Midbrain (tissue), 1 donor: ENCODE measurements at regions not wholly inside any gene's neighbourhood (a gene's known extent, or its start where the extent isn't known, plus 50 kb on each side); places are given as distances from the start of the nearest gene placed in this dataset.

ENCODE experiments used
- DNase-seq: peaks from one replicate; lab custom pipeline; 2025; lab: John Stamatoyannopoulos, UW

DNA sequence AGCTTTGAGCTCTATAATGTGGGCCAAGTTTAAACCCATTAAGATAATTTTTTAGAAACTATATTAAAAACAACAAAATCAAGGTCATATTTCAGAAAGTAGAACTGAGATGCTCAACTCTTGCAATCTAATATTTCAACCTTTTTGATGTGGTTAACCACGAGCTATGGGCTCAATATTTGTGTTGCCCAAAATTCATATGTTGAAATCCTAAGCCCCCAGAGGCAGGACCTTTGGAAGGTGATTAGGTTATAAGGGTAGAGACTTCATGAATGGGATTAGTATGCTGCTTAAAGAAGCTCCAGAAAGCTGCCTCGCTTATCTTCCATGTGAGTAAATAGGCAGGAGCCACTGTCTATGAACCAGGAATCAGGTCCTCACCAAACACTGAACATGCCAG lies 284.4 kb downstream of the CRPPA start:
- no peak for DNase-seq

DNA sequence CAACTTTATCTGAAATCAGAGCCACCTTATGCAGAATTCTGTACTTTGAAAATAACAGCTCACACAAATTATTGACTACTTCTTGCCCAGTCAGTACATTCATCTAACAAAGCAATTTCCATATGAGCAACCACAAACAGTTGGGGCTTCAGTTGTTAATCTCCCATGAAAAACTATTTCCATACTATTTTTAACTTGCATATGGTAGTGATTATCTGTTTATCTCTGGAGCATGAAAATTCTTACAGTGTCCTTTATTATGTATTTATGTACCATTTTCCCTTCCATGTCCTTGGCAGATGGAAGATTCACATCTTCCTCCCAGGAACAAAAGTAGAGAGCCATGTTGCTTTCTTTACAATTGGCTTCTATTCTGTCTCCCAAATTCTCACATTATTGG lies 285.7 kb downstream of the CRPPA start:
- no peak for DNase-seq

DNA sequence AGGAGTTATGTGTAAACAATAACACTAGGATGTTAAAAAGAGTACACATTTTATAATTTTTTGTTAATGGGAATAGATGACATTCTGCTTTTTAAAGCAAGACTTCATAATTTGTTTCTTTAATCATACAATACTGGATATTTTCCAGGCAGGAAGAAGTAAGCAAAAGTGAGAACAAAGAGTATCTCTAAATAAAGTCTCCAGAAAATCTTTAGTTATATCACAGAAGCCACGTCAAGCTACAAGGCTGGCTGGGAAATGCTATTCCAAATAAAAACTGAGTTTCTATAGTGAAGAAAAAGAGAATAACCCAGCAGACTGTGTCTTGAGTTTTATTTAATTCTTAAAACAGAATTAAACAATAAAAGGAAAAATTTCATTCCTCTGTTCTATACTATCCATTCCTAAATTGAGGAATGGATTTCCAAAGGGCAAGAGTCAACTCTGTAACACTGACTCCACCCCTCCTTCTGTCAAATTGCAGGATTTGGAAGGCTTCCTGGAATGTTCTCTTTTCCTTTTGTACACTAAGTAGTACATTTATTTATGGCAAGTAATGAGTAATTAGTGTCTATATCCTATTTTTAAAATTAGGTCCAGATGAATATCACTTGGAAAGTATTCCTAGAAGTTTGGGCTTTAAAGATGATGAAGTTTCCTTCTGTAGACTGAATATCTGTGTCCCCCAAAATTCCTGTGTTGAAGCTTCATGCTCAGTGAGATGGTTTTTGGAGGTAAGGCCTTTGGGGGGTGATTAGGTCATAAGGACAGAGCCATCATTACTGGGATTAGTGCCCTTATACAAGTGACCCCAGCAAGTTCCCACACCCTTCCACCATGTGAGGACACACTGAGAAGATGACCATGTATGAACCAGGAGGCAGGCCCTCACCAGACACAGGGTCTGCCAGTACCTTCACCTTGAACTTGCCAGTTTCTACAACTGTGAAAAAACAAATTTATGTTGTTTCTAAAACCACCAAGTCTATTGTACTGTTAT lies 290.9 kb downstream of the CRPPA start:
- DNase-seq, result no peak

DNA sequence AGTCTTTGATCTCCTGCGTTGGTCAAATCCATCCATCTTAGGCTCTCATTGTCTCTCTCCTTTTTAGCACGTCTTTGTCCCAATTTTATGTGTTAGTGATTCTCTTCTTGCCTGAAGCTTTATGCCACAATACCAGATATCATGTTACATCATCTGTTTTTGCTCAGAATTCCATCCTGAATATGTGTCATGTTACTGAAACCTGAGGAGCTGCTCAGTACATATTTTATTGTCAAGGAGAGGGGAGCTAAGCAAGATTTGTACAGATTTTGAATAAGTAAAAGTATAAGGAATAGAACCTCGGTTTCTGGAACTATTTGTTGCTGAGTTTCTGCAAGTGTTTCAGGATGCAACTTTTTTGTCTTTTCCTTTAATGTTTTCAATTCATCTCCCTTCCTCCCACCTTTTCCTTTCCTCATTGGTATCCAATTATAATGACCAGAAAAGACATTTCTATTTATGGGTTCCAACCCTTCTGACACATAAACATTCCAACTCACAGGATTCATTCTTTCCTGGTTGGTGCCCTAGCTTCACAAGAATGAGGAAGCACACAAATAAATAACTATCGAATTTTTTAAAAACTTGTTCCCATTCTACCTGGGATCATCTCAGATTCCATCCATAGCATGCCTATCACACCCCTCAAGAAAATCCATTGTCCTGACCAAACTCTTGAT lies 291.8 kb downstream of the CRPPA start:
- DNase-seq, result no peak

- no peak for DNase-seq
These were observed 298.1 kb downstream of the CRPPA start for GRCh38 chr7:16123117-16123770.

GRCh38 chr7:16121876-16122390 lies 299.4 kb downstream of the CRPPA start:
- DNase-seq, result no peak

DNA sequence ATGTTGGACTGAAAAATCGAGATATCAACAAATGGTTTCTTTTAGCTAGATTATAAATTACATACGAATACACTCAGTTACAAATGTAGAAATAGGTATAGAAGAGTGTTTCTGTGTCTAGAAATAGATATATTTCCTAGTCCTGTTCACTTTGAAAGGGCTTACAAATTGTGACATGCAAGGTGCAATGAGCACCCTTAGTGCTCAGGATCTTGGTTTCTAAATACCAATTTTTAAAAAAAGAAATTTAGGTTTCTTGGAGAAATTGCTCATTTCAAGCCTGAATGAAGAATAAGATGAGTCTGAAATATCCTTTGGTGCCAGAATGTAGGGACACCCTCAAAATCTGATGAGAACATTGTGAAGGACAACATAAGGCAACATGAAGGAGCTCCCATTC lies 306.0 kb downstream of the CRPPA start:
- DNase-seq, result no peak

GRCh38 chr7:16114633-16115032 lies 306.7 kb downstream of the CRPPA start:
- no peak for DNase-seq

- no peak for DNase-seq
These were observed 307.3 kb downstream of the CRPPA start for GRCh38 chr7:16114071-16114470.

DNA sequence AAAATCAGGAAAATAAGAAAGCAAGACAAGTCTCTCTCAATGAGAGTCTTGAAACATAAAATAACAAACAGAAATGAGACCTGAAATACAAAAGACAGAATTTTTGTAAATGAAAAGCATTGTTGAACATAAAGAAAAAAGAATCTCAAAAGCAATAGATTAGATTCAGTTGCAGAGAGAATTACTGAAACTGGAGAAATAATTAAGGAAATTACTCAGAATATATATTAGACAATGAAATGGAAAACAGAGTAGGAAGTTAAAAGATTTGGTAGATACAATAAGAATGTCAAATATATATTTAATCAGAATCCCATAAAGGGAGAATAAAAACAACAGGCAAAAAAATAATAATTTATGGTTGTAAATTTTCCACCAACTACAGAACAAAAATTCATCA lies 308.3 kb downstream of the CRPPA start:
- no peak for DNase-seq

DNA sequence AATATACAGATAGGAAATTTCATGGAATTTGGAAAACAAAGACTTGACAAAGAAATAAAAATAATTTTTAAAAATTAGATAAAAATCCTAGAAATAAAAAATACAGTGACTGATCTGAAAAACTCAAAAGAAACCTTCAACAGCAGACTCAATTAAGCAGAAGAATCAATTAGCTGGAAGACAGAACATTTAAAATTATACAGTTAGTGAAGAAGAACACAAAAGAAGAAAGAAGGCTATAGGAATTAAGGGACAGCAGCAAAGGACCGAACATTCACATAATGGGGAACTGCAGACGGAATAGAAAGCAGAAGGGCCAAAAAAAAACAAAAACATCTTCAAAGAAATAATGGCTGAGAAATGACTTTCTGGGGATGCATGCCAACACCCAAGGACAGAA lies 314.5 kb downstream of the CRPPA start:
- no peak for DNase-seq

DNA sequence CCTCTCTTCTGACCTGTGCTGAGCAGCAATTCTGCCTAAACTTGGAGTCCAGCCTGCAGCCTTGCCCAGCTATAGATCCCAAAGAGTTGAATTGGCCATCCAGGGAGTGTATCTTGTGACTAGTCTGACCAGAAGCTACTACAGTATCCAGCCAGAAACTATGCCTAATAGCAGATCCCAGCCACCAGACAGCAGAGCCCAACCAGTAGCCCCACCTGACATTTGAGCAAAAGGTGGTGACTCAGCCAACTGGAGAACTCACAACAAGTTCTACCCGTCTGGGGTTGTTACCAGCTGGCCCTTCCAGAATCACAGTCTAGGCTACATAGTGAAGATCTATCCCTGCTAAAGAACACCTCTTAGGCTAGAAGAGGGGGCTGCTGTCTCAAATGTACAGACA lies 315.0 kb downstream of the CRPPA start:
- no peak for DNase-seq

DNA sequence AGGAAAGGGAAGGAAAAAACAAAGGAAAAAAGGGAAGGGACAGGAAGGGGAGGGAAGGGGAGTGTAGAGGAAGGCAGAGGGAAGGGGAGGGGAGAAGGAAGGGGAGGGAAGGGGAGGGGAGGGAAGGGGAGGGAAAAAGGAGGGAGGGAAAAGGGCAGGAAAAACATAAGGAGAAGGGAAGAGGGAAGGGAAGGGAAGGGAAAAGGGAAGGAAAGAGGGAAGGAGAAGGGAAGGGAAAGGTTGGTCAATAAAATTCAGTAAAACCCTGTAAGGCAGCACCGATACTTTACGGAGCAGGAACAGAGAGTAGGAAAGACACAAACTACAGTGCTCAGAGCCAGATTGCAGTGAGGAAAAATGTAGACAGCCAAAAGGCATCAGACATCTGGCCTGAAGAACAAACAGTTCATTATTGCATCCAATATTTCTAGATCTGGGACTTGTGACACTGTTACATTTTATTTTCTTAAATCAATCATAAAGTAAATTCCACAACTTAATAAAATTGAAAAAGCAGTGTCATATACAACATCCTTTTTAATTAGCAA lies 322.0 kb downstream of the CRPPA start:
- DNase-seq, result no peak

DNA sequence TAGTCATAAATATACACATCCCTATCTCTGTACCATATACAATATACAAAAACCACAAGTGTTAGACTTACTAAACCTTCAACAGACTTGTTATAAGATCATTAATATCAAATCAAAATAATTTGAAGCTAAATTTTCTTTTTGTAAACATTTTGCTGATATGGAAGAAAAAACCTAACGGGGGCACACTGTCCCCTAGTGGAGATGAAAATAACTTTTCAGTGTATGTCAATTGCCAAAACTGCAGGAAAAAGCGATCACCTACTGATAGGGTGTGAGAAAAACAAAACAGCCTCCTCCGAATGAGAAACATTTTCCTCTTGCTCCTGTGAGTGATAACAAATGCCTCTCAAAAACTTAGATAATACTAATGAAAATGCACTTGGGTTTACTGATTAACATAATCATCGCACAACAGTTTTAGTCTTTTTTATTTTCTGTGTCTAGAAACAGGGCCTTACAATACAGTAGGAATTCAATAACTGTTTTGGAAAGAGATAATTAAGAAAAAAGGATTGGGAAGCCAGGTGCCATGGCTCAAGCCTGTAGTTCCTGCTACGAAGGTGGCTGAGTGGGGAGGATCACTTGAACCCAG lies 322.7 kb downstream of the CRPPA start:
- DNase-seq, result no peak

- no peak for DNase-seq
These were observed 323.3 kb downstream of the CRPPA start for GRCh38 chr7:16098058-16098457.

- DNase-seq, result no peak
These were observed 326.0 kb downstream of the CRPPA start for GRCh38 chr7:16095171-16095950.

GRCh38 chr7:16094651-16095050 lies 326.7 kb downstream of the CRPPA start:
- DNase-seq, result no peak

DNA sequence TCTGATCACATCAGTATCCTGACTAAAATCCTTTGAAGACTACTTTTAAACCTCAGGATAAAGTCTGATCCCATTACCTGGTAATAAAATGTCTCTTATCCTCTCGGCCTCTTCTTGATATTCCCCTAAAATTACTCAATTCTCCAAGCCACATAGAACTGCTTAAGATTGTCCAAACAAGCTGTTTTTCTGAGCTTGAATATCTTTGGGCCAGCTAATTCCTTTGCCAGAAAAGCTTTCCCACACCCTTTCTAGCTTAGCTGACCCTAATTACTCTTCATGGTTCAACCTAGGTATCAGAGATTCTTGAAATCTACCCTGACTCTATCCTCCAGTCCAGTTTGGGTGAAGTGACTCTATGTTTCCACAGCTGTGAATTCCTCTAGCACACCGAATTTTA lies 328.6 kb downstream of the CRPPA start:
- no peak for DNase-seq

DNA sequence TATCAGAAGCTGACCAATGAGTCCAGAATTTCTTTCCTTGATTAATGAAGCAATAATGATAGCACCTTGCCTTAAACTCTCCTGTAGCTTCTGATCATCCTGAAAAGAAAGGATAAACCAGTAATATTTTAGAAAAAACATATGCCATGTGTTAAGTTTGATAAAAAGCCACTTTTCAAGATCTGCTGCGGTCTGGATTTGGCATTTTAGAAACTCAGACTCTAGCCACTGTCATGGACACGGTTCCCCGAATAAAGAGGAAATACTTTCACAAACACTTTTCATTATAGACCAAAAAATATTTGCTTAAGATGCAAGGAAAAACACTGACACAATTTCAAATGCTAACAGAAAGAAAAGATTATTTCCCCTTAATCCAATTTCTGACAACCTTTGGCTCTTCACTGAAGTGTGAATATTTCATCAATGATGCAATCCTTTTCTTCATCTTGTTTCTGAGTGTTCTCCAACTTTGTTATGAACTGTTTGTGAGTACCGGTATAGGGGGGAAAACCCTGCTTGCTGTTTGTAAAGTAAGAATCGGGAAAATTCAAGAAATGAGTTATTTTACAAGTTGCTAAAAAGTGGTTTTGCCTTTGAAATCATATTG lies 329.5 kb downstream of the CRPPA start:
- no peak for DNase-seq

DNA sequence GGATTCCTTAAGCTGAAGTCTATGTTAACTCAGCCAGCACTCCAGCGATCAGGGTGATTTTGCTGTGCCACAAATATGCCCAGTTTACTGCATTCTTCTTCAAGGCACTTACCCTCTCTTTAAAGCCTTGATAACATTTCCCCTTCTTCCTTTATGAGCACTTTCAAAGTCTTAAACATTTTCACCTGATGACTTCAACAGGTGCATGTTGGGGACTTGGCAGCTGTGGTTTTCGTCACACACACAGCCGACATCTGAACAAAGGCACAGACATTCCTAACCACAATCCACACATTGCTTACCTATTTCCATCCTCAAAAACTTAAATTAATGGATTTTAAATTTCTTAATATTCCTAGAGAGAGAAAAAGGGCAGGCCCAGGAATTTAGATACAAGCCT lies 331.5 kb downstream of the CRPPA start:
- DNase-seq, result no peak

DNA sequence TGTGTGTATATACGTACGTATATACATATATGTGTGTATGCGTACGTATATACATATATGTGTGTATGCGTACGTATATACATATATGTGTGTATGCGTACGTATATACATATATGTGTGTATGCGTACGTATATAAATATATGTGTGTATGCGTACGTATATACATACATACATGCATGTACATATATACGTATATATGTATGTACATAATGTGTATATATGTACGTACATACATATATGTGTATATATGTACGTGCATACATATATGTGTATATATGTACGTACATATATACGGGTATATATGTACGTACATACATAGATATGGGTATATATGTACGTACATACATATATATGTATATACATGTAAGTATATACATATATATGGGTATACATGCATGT lies 332.1 kb downstream of the CRPPA start:
- DNase-seq, result no peak
